ENCODE measurements at regions not wholly inside any gene's neighbourhood (a gene's known extent, or its start where the extent isn't known, plus 50 kb on each side); places are given as distances from the start of the nearest gene placed in this dataset.

GRCh38 chr17:16882243-16882925 is 89.5 kb downstream of the TNFRSF13B start:
- Histone ChIP-seq H3K27ac (no peak overlapping the region), H3K9ac (no peak overlapping the region), H2AFZ (no peak overlapping the region), H3K27me3 (ENCODE audit: control insufficient read depth, insufficient read depth, low read length) (no peaks in the 10 kb centered on the region), H3K36me3 (ENCODE audit: control insufficient read depth, insufficient read depth, low read length) (no peaks in the 10 kb centered on the region), H3K9me3 (ENCODE audit: control insufficient read depth, low read length) (no peaks in the 10 kb centered on the region), H3K4me1 (no peaks in the 10 kb centered on the region), H3K4me3 (ENCODE audit: low read depth, low read length) (no peak overlapping the region), H3K4me2 (ENCODE audit: low read length) (no peak overlapping the region), H3K79me2 (no peaks in the 10 kb centered on the region)
- TF ChIP-seq CTCF (IDR thresholded peaks at IDR 0.05), result no peak

GRCh38 chr17:16881239-16881924 is 90.5 kb downstream of the TNFRSF13B start:
- Histone ChIP-seq H3K4me2 (ENCODE audit: low read length) (no peak overlapping the region), H2AFZ (no peak overlapping the region), H3K9ac (no peak overlapping the region), H3K27me3 (ENCODE audit: control insufficient read depth, insufficient read depth, low read length) (no peaks in the 10 kb centered on the region), H3K9me3 (ENCODE audit: control insufficient read depth, low read length) (no peaks in the 10 kb centered on the region), H3K27ac (no peak overlapping the region), H3K4me1 (no peaks in the 10 kb centered on the region), H3K4me3 (ENCODE audit: low read depth, low read length) (no peak overlapping the region), H3K79me2 (no peaks in the 10 kb centered on the region), H3K36me3 (ENCODE audit: control insufficient read depth, insufficient read depth, low read length) (no peaks in the 10 kb centered on the region)
- TF ChIP-seq CTCF (IDR thresholded peaks at IDR 0.05), result no peak

- Histone ChIP-seq H2AFZ (no peak overlapping the region), H3K4me3 (ENCODE audit: low read depth, low read length) (no peak overlapping the region), H3K27me3 (ENCODE audit: control insufficient read depth, insufficient read depth, low read length) (no peaks in the 10 kb centered on the region), H3K9me3 (ENCODE audit: control insufficient read depth, low read length) (no peaks in the 10 kb centered on the region), H3K4me1 (no peaks in the 10 kb centered on the region), H3K9ac (no peak overlapping the region), H3K27ac (no peak overlapping the region), H3K79me2 (no peaks in the 10 kb centered on the region), H3K36me3 (ENCODE audit: control insufficient read depth, insufficient read depth, low read length) (no peaks in the 10 kb centered on the region), H3K4me2 (ENCODE audit: low read length) (no peak overlapping the region)
- no peak for TF ChIP-seq CTCF (IDR thresholded peaks at IDR 0.05)
Measured at GRCh38 chr17:16880843-16881230, 91.1 kb downstream of the TNFRSF13B start.

- no peaks in the 10 kb centered on the region for H3K79me2 ChIP-seq
- no peak overlapping the region for H3K9ac ChIP-seq
- H3K9me3 ChIP-seq (ENCODE audit: control insufficient read depth, low read length), result no peaks in the 10 kb centered on the region
- H3K4me2 ChIP-seq (ENCODE audit: low read length), result no peak overlapping the region
- H3K36me3 ChIP-seq (ENCODE audit: control insufficient read depth, insufficient read depth, low read length), result no peaks in the 10 kb centered on the region
- H3K27me3 ChIP-seq (ENCODE audit: control insufficient read depth, insufficient read depth, low read length), result no peaks in the 10 kb centered on the region
- TF ChIP-seq CTCF (IDR thresholded peaks at IDR 0.05), result no peak
- no peak overlapping the region for H3K27ac ChIP-seq
- H3K4me3 ChIP-seq (ENCODE audit: low read depth, low read length), result no peak overlapping the region
- no peaks in the 10 kb centered on the region for H3K4me1 ChIP-seq
- no peak overlapping the region for H2AFZ ChIP-seq
Measured at GRCh38 chr17:16880121-16880842, 91.6 kb downstream of the TNFRSF13B start.

Measured in parathyroid adenoma (tissue), 2 donors.